Neural progenitor cell (in vitro differentiated cells): ENCODE measurements at regions not wholly inside any gene's neighbourhood (a gene's known extent, or its start where the extent isn't known, plus 50 kb on each side); places are given as distances from the start of the nearest gene placed in this dataset.

Experiments
- CTCF ChIP-seq: fragments of 200-600 bp; sonication (generic); IDR thresholded peaks from 2 replicates; pipeline ENCODE4 v1.5.1; 2017; ENCODE audit warnings: antibody characterized with exemption, mild to moderate bottlenecking
- EZH2 ChIP-seq: fragments of 200-600 bp; sonication (generic); IDR thresholded peaks from 2 replicates; pipeline ENCODE4 v1.6.1; 2017; ENCODE audit warnings: antibody characterized with exemption, mild to moderate bottlenecking, moderate library complexity
- EZH2phosphoT487 ChIP-seq: fragments of 200-600 bp; sonication (generic); IDR thresholded peaks from 2 replicates; pipeline ENCODE4 v1.6.1; 2017; ENCODE audit warnings: antibody characterized with exemption

- TF ChIP-seq EZH2 (no peak), CTCF (no peak), EZH2phosphoT487 (no peak)
These were observed 135.4 kb upstream of the SGCD start for GRCh38 chr5:156191547-156191946.
